ENCODE measurements at regions not wholly inside any gene's neighbourhood (a gene's known extent, or its start where the extent isn't known, plus 50 kb on each side); places are given as distances from the start of the nearest gene placed in this dataset.
A peak's percentile ranks its signal among the peaks of the same experiment; 100 is the strongest.
"Not testable (repeated sequence)": the region's sequence is repeated elsewhere in the genome, so short reads cannot be mapped to it uniquely, and the experiment has no call there.

- DNase-seq = no peak
Measured at GRCh38 chr4:159008671-159009070, 94.2 kb upstream of the RAPGEF2 start.

GRCh38 chr4:159009521-159009920 lies 93.4 kb upstream of the RAPGEF2 start:
- DNase-seq = peak; percentile 9

DNA sequence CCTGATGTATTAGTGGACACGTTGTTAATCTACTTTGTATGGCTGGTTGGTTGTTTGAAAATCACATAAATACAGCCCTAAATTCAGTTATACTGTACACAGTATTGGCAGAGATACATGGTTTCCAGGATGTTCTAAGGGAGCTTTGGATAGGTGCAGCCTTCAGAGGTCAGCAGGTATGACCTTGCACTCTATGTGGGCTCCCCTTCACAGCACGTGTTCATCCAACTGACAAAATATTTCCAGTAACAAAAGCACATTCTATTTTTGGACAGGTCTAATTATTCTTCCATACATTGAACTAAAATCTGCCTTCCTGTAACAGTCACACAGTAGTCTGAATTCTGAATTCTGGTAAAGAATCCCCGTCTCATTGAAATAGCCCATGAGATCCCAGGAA lies 92.8 kb upstream of the RAPGEF2 start:
- DNase-seq = no peak

DNA sequence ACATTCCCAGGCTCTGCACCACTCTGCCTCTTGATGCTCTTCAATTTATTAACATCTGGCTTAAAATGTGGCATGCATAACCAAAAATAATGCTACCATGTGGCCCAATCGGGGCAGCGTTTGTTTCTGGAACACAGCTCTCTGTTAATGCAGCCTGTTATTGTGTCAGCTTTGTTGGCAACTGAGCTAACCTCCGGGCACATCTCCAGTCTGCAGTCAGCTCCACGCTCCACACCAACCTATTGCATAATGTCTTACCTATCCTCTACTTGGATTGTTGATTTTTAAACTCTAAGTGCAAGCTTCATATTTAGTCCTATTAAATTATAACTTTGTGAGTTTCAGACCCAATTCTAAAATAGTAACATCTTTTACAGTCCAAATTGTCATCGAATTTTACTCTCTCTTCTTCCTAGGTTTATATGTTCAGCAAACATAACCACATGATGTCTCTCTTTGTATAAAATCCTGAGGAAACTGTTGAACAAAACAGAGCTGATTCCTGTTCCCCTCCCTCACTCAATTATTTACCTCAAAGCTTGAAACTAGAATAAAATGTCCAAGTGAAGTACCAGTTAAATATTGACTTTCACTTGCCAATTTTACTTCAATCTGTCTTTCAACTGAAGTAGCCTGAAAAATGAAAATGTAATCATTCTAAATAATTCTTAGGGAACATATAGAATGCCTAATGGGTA lies 92.2 kb upstream of the RAPGEF2 start:
- peak; percentile 80 for DNase-seq

- no peak for DNase-seq
Measured at GRCh38 chr4:159012381-159012780, 90.5 kb upstream of the RAPGEF2 start.

DNA sequence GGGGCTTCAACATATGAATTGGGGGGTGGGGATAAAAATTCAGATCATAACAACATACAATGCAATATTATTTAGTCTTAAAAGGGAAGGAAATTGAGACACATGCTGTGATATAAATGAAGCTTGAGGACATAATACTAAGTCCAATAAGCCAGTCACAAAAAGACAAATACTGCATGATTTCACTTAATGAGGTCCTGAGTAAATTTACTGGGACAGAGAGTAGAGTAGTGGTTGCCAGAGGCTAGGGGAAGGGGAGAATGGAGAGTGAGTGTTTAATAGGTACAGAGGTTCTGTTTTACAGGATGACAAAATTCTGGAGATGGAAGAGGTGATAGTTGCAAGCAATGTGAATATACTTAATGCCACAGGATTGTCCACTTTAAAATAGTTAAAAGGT lies 89.2 kb upstream of the RAPGEF2 start:
- no peak for DNase-seq

- no peak for DNase-seq
Measured at GRCh38 chr4:159014859-159015258, 88.0 kb upstream of the RAPGEF2 start.

DNA sequence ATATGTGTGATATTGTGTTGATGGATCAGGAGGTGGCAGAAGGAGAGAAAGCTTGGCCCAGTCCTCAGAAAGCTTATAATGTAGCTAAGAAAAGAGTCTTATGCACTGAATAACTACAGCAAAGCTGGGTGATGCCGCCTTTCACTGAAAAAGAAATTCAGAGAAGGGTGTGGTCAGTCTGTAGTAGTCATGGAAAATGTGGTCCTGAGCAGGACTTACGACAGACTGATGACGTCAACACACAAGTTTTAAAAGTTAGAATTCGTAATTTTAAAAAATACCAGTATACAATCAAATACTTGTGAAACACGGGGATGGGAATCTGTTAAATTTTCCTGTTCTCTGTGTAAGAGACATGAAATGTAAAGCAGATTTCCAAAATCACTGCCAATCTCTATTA lies 87.0 kb upstream of the RAPGEF2 start:
- DNase-seq = no peak

- DNase-seq = no peak
Measured at GRCh38 chr4:159016593-159017024, 86.3 kb upstream of the RAPGEF2 start.

GRCh38 chr4:159017323-159018026 lies 85.4 kb upstream of the RAPGEF2 start:
- DNase-seq = no peak

DNA sequence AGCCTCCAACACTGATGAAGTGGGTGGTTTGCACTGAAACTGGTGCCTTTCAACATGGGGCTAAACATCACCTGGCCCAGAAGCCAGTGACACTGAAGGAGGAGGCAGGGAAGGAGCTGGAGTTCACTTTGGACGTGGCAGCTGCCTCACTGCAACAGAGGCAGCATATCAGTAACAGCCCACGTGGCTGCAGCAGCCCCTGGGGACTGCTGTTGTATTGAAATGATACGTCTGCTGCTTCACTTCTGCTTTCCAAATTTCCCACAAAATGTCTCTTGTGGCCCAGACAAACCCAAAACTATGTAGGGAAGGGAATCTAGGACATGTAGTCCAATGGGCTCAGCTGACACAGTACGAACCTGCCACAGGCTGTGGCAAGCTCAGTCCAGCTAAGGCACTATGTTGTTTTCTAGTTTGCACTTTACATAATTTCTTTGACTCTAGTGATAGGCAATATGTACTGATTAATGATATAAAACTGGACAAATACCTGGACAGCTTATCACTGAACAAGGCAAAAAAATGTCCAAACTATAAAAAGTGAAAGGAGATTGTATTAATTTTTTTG lies 84.7 kb upstream of the RAPGEF2 start:
- DNase-seq = no peak

- no peak for DNase-seq
Measured at GRCh38 chr4:159019356-159019755, 83.5 kb upstream of the RAPGEF2 start.

GRCh38 chr4:159021597-159022385 lies 81.1 kb upstream of the RAPGEF2 start:
- DNase-seq = no peak

DNA sequence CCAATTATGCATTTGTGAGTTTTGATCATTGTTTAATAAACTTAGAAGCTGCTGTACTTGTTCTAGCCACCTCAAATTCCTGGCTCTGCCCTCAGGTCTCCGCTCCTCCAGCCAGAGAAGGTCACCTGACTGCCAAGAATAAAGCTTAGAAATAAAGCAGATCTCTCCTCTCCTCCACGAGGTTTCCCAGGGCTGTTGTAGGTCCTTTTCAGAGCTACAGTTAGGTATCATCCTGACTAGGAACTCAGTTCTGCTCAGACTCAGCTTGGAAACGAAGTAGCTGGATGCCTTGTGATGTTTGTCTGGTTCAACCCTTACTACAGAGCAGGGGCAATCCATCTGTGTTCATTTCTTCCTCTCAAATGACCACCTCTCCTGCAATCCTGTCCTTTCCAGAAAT lies 79.1 kb upstream of the RAPGEF2 start:
- no peak for DNase-seq

DNA sequence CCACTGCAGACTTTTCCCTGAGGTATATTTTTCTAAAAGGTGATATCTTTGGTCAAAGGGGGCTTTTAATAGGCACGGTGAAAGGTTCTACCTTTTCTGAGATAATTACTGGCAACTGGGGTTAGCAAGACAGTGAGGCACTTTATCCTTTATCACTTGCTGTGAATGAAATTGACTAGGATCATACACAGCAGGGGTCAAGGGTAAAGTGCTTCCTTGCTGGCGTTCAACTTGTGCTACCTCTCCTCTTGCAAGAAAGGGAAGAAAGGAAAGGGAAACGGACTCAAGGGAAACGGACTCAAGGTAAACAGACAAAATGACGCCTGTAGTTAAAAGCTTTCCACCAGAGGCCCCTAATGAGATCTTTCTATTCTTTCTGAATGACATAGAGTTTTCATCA lies 78.6 kb upstream of the RAPGEF2 start:
- no peak for DNase-seq

GRCh38 chr4:159024828-159025227 lies 78.1 kb upstream of the RAPGEF2 start:
- no peak for DNase-seq

DNA sequence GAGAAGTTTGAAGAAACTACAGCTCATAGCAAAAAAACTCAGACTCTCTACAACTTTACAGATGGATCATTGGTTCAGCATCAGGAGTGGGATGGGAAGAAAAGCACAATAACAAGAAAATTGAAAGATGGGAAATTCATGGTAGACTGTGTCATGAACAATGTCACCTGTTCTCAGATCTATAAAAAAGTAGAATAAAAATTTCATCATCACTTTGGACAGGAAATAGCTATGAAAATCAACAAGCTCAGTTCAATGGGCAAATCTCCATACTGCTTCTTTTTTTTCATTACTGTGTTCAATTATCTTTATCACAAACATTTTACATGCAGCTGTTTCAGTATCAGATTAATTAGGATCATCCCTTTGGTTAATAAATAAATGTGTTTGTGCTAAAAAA lies 76.5 kb upstream of the RAPGEF2 start:
- DNase-seq = no peak

DNA sequence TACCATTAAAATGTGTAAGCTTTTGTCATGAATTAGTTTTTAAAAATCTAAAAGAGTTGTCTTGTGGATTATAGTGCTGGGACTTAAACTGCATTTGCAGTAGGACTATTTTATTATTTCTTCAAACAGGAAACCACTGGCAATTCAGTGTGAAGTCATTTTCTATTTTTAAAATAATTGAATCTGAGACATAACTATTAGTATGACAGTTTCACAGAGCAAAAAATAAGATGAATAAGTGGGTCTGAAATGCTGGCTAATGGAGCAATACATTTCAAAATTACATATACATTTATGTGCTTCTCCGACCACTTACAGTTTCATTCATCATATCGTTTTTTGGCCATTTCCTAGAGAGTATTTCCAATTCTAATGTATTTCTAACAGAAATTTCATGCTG lies 75.3 kb upstream of the RAPGEF2 start:
- DNase-seq = no peak

DNA sequence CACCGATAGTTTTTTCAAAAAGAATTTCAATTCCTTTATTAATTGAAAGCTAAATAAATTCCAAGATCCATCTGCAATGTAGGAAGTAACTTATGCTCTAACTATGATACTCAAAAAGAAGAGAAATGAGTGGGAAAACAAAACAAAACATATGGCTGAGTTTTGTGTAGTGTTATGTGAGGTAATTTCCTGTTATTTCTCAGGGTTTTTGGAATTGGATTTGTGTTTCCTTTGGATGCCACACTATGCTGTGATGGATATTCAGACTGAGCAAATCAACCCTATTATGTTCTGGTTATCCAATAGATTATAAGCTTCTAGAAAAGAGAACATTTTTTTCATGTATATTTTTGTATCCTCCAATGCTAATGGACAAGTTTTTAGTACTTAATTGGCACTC lies 73.4 kb upstream of the RAPGEF2 start:
- no peak for DNase-seq

DNA sequence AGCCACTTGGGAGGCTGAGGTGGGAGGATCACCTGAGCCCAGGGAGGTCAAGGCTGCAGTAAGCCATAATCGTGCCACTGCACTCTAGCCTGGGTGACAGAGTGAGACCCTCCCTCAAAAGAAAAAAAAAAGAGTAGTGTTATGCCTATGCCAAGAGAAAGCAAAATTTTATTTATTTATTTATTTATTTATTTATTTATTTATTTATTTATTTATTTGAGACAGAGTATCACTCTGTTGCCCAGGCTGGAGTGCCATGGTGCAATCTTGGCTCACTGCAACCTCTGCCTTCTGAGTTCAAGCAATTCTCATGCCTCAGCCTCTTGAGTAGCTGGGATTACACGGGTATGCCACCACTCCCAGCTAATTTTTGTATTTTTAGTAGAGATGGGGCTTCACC lies 72.6 kb upstream of the RAPGEF2 start:
- DNase-seq = not testable (repeated sequence)

DNA sequence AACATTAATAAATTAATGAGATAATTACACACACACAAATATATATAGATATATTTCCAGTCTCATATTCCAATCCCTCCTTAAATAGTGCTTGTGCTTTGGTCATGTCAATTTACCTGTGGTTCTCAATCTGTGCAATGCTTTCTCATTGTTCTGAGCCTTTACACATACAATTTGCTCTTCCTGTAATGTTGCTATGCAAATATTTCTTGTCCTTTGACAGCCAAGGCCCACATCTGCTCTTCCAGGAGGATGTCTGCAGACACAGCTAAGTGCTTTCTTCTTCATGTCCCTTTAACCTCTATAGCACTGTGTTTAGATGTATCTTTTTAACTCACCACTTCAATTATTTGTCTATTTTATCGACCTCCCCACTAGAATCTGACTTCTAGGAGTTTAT lies 67.3 kb upstream of the RAPGEF2 start:
- DNase-seq = peak; percentile 36

DNA sequence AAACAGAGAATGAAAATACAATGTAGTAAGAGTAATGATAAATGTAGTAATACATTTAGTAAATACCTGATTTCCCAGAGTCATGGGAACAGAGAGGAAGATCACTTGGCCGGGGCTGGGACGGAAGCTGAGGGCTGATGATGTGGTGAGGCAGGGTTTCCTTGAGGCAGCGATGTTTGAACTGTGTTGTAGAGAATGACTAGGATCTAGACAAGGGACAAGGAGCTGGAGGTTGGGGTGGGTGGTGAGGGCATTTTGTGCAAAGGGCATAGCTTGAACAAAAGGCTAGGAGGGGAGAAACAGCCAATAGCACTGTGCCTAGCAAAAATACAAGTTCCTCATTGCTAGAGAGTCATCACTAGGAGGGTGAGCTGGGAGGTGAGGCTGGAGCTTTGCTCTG lies 64.3 kb upstream of the RAPGEF2 start:
- no peak for DNase-seq

Measured in DMS153 (cell line).